HCT116 (cell line): ENCODE measurements at regions not wholly inside any gene's neighbourhood (a gene's known extent, or its start where the extent isn't known, plus 50 kb on each side); places are given as distances from the start of the nearest gene placed in this dataset.

Experiments
- CEBPB ChIP-seq: IDR thresholded peaks from 2 replicates; pipeline ENCODE4 v1.6.1; 2012; ENCODE audit warnings: low read depth
- EGR1 ChIP-seq: IDR thresholded peaks from 2 replicates; pipeline ENCODE4 v1.6.1; 2012; ENCODE audit warnings: low read depth
- ELF1 ChIP-seq: IDR thresholded peaks from 2 replicates; pipeline ENCODE4 v1.6.1; 2012; ENCODE audit warnings: low read depth, borderline replicate concordance
- EZH2 ChIP-seq: fragments of 200-600 bp; sonication (generic); IDR thresholded peaks from 2 replicates; pipeline ENCODE4 v1.6.1; 2017; ENCODE audit warnings: antibody characterized with exemption, mixed run types
- FOSL1 ChIP-seq: IDR thresholded peaks from 2 replicates; pipeline ENCODE4 v1.6.1; 2012; ENCODE audit warnings: low read depth
- POLR2A ChIP-seq: IDR thresholded peaks from 2 replicates; pipeline ENCODE4 v1.7.0; 2011; ENCODE audit warnings: borderline replicate concordance; ENCODE audit not compliant: insufficient read depth, insufficient read length; ENCODE audit errors: extremely low read depth
- POLR2AphosphoS5 ChIP-seq: IDR thresholded peaks from 2 replicates; pipeline ENCODE4 v1.6.1; 2011; ENCODE audit warnings: mild to moderate bottlenecking, low read depth, low read length, moderate library complexity
- RAD21 ChIP-seq: IDR thresholded peaks from 2 replicates; pipeline ENCODE4 v1.6.1; 2012; ENCODE audit warnings: low read depth, mild to moderate bottlenecking
- SIN3A ChIP-seq: IDR thresholded peaks from 2 replicates; pipeline ENCODE4 v1.6.1; 2012; ENCODE audit warnings: low read depth
- TCF7L2 ChIP-seq: IDR thresholded peaks from 2 replicates; pipeline ENCODE4 v1.7.0; 2011; ENCODE audit warnings: borderline replicate concordance, inconsistent platforms; ENCODE audit not compliant: insufficient read depth, insufficient read length; ENCODE audit errors: extremely low read depth
- YY1 ChIP-seq: IDR thresholded peaks from 2 replicates; pipeline ENCODE4 v1.6.1; 2011; ENCODE audit warnings: low read length, low read depth, moderate library complexity, mild to moderate bottlenecking; ENCODE audit not compliant: insufficient replicate concordance; ENCODE audit errors: extremely low read depth
- ZNF274 ChIP-seq: fragments of 200-500 bp; sonication (Bioruptor generic); IDR thresholded peaks from 2 replicates; pipeline ENCODE4 v1.6.1; 2014; ENCODE audit warnings: mild to moderate bottlenecking, low read depth, low read length, inconsistent platforms
- TF ChIP-seq, protein P1 (sequence below): IDR thresholded peaks from 2 replicates; pipeline ENCODE4 v1.6.1; 2012
- TF ChIP-seq, protein P2 (sequence below): IDR thresholded peaks from 2 replicates; pipeline ENCODE4 v1.6.1; 2012
- TF ChIP-seq, protein P3 (sequence below), 3 experiments: fragments of 200-600 bp in 1 of 3; sonication (generic) in 1 of 3; IDR thresholded peaks in 2 of 3; conservative IDR thresholded peaks in 1 of 3; 2 replicates each; pipeline ENCODE4 v1.5.1; 2012 to 2017; ENCODE audit warnings: low read depth in 2 of 3, low read length in 2 of 3, antibody characterized with exemption in 1 of 3, borderline replicate concordance in 1 of 3, control low read depth in 1 of 3, mild to moderate bottlenecking in 1 of 3, mixed read lengths in 1 of 3, mixed run types in 1 of 3, moderate library complexity in 1 of 3; ENCODE audit not compliant: insufficient read depth in 1 of 3

DNA sequence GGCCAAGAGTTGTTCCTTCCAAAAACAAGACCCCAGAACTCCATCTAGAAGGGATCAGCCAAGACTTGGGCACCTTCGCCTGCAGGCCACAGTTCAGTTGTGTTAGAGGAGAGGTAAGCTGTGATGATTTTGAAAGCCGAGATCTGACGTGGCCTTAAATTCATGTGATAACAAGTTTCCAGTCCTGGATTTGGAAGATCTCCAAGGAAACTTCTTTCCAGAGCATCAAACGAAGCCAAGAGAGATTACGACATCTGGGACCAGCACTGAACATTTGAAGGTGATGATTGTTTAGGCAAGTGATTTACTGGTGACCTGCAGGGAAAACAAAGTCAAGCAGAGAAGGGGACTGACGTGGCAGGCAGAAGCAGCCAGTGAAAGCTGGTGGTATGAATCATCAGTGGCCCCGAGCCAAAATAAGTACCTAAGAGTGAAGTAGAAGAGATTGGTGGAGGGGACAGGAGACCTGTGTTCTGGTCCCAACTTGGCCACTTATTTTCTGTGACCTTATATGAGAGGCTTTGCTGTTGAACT is 339.0 kb upstream of the PROK2 start (continued):
- TF ChIP-seq, protein P1, sequence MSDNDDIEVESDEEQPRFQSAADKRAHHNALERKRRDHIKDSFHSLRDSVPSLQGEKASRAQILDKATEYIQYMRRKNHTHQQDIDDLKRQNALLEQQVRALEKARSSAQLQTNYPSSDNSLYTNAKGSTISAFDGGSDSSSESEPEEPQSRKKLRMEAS = no peak; the same call in 1 of the 2 replicates
- TF ChIP-seq TCF7L2 (peak; percentile 58), YY1 (no peak), EGR1 (no peak), CEBPB (peak; percentile 91), ZNF274 (no peak), SIN3A (no peak), ELF1 (no peak), FOSL1 (peak; percentile 82), RAD21 (0 out of 2 replicates have a peak, but pooled peaks have one; percentile 3), POLR2AphosphoS5 (no peak), EZH2 (no peak), POLR2A (no peak)
- TF ChIP-seq, protein P2, sequence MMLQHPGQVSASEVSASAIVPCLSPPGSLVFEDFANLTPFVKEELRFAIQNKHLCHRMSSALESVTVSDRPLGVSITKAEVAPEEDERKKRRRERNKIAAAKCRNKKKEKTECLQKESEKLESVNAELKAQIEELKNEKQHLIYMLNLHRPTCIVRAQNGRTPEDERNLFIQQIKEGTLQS = peak; percentile 56; the same call in 1 of the 2 replicates
- TF ChIP-seq, protein P3, sequence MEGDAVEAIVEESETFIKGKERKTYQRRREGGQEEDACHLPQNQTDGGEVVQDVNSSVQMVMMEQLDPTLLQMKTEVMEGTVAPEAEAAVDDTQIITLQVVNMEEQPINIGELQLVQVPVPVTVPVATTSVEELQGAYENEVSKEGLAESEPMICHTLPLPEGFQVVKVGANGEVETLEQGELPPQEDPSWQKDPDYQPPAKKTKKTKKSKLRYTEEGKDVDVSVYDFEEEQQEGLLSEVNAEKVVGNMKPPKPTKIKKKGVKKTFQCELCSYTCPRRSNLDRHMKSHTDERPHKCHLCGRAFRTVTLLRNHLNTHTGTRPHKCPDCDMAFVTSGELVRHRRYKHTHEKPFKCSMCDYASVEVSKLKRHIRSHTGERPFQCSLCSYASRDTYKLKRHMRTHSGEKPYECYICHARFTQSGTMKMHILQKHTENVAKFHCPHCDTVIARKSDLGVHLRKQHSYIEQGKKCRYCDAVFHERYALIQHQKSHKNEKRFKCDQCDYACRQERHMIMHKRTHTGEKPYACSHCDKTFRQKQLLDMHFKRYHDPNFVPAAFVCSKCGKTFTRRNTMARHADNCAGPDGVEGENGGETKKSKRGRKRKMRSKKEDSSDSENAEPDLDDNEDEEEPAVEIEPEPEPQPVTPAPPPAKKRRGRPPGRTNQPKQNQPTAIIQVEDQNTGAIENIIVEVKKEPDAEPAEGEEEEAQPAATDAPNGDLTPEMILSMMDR (IDR thresholded peaks at IDR 0.05 in 2 of 3, conservative IDR thresholded peaks at IDR 0.05 in 1 of 3; ENCODE audit: borderline replicate concordance in 1 of 3, insufficient read depth in 1 of 3, low read depth in 2 of 3, low read length in 2 of 3) = no peak
